ENCODE measurements at regions not wholly inside any gene's neighbourhood (a gene's known extent, or its start where the extent isn't known, plus 50 kb on each side); places are given as distances from the start of the nearest gene placed in this dataset.

DNA sequence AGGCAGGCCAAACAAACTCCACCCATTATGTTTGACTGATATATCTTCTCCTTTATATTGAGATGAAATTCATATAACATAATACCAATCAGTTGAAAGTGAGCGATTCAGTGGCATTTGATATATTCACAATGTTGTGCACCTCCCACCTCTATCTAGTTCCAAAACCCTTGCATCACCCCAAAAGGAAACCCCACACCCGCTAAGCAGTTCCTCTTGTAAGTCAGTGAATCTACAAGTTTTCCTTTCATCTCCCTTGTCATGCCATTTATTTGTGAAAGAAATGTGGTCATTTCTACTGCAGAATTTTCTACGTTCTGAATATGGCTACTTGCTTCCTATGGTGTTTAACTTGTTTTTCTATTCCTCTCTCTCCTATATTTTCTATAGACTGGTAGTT lies 99.4 kb upstream of the PTPN3 start:
- no peak for TF ChIP-seq POLR2AphosphoS5 (IDR thresholded peaks at IDR 0.05)
- TF ChIP-seq, protein P1, sequence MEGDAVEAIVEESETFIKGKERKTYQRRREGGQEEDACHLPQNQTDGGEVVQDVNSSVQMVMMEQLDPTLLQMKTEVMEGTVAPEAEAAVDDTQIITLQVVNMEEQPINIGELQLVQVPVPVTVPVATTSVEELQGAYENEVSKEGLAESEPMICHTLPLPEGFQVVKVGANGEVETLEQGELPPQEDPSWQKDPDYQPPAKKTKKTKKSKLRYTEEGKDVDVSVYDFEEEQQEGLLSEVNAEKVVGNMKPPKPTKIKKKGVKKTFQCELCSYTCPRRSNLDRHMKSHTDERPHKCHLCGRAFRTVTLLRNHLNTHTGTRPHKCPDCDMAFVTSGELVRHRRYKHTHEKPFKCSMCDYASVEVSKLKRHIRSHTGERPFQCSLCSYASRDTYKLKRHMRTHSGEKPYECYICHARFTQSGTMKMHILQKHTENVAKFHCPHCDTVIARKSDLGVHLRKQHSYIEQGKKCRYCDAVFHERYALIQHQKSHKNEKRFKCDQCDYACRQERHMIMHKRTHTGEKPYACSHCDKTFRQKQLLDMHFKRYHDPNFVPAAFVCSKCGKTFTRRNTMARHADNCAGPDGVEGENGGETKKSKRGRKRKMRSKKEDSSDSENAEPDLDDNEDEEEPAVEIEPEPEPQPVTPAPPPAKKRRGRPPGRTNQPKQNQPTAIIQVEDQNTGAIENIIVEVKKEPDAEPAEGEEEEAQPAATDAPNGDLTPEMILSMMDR (IDR thresholded peaks at IDR 0.05), result no peak
